Spleen (tissue), 11 donors: ENCODE measurements at regions not wholly inside any gene's neighbourhood (a gene's known extent, or its start where the extent isn't known, plus 50 kb on each side); places are given as distances from the start of the nearest gene placed in this dataset.

Experiments used
- DNase-seq: peaks from one replicate; pipeline ENCODE4 v3.0.0-alpha.2; 2020
- H3K27ac ChIP-seq, 8 donors: fragments of 200-600 bp; sonication (generic) in 7 of 8; 1 replicate in 4 of 8; 2 replicates in 4 of 8; pipeline versions ENCODE4 v1.5.0 to v1.8.0; 2016 to 2021; ENCODE audit warnings: inconsistent platforms in 4 of 8, mild to moderate bottlenecking in 4 of 8, moderate library complexity in 1 of 8
- H3K27me3 ChIP-seq, 7 donors: fragments of 200-600 bp; sonication (generic) in 6 of 7; replicated peaks in 1 of 7; 1 replicate in 4 of 7; 2 replicates in 3 of 7; pipeline versions ENCODE4 v1.5.0 to v1.8.0; 2016 to 2021; ENCODE audit warnings: inconsistent platforms in 3 of 7, mild to moderate bottlenecking in 1 of 7
- H3K36me3 ChIP-seq, 6 donors: fragments of 200-600 bp; sonication (generic) in 5 of 6; 1 replicate in 4 of 6; 2 replicates in 2 of 6; pipeline versions ENCODE4 v1.5.0 to v1.8.0; 2016 to 2021; ENCODE audit warnings: inconsistent platforms in 2 of 6
- H3K4me1 ChIP-seq, 6 donors: fragments of 200-600 bp; sonication (generic) in 5 of 6; 1 replicate in 3 of 6; 2 replicates in 3 of 6; pipeline versions ENCODE4 v1.5.0 to v1.8.0; 2016 to 2021; ENCODE audit warnings: inconsistent platforms in 3 of 6
- H3K4me3 ChIP-seq, 8 donors: fragments of 200-600 bp; sonication (generic) in 7 of 8; 1 replicate in 4 of 8; 2 replicates in 4 of 8; pipeline versions ENCODE4 v1.5.0 to v1.8.0; 2016 to 2021; ENCODE audit warnings: inconsistent platforms in 4 of 8, mild to moderate bottlenecking in 4 of 8, moderate library complexity in 2 of 8
- H3K9me3 ChIP-seq, 8 donors: fragments of 200-600 bp; sonication (generic) in 7 of 8; 1 replicate in 4 of 8; 2 replicates in 4 of 8; pipeline versions ENCODE4 v1.5.0 to v1.8.0; 2016 to 2021; ENCODE audit warnings: inconsistent platforms in 4 of 8
- CTCF ChIP-seq, 11 experiments: fragments of 200-600 bp in 7 of 11; fragments of 450-650 bp in 4 of 11; sonication (generic) in 4 of 11; IDR thresholded peaks in 8 of 11; conservative IDR thresholded peaks in 3 of 11; 1 replicate in 7 of 11; 2 replicates in 4 of 11; pipeline versions ENCODE4 v1.4.0 to v1.8.0; 2016 to 2021; ENCODE audit warnings: antibody characterized with exemption in 11 of 11, inconsistent platforms in 4 of 11, mild to moderate bottlenecking in 1 of 11
- POLR2A ChIP-seq, 3 donors: fragments of 450-650 bp; IDR thresholded peaks; one replicate each; pipeline ENCODE4 v1.5.1; 2017; ENCODE audit warnings: antibody characterized with exemption in 3 of 3, mild to moderate bottlenecking in 1 of 3
- POLR2AphosphoS5 ChIP-seq, 3 donors: sonication (generic); formaldehyde crosslinking; IDR thresholded peaks; one replicate each; pipeline ENCODE4 v1.5.1; 2017; ENCODE audit warnings: antibody characterized with exemption in 3 of 3
- WGBS, 5 donors: extraction: QIAGEN DNeasy Blood & Tissue Kit in 3 of 5; methylation state at CpG; one replicate each; pipeline versions ENCODE4 v1.1.5 to v1.1.7; 2013 to 2018; 5-methylcytosine and 5-hydroxymethylcytosine counted together
- intact Hi-C: fragments of 100-400 bp; cut with DNase I; formaldehyde crosslinking; loops from one replicate; pipeline ENCODE4 v1.15.0; 2023; ENCODE audit warnings: low total_unique reads
- donor health status: healthy with polysubstance abuse.
- donor health status: DM: no; HTN: no; CAD: no; lungs with moderate emphysema.
- donor health status: DM: no; HTN: no; CAD: no.
- donor health status: Bipolar disorder and iron deficiency.
- donor health status: healthy.
- donor health status: DM: no; HTN: no; CAD: no.
- donor health status: DM: yes; HTN: yes; CAD: no.

GRCh38 chr6:102494808-102495207 is 1101.3 kb downstream of the GRIK2 start:
- H3K4me1 ChIP-seq: no peaks in the 10 kb centered on the region
- H3K27ac ChIP-seq: no peak overlapping the region
- no peaks in the 10 kb centered on the region for H3K36me3 ChIP-seq
- DNase-seq: no peak
- no peaks in the 10 kb centered on the region for H3K27me3 ChIP-seq
- H3K4me3 ChIP-seq: no peak overlapping the region
- peaks cover 0 to 24% (median 1%) of the 10 kb centered on the region in 8 donors for H3K9me3 ChIP-seq
- 81 to 93% (median 85%) methylated on average over 1 of the region's 1 CpG for WGBS, 5 donors
- intact Hi-C loops: no loop called here
- TF ChIP-seq POLR2A (IDR thresholded peaks at IDR 0.05) (no peak), CTCF (IDR thresholded peaks at IDR 0.05 in 8 of 11, conservative IDR thresholded peaks at IDR 0.05 in 3 of 11) (no peak), POLR2AphosphoS5 (IDR thresholded peaks at IDR 0.05) (no peak)

GRCh38 chr6:102493485-102493884 is 1100.0 kb downstream of the GRIK2 start:
- no peaks in the 10 kb centered on the region for H3K36me3 ChIP-seq
- WGBS, 5 donors: 94 to 96% (median 94%) methylated on average over 4 of the region's 4 CpGs
- no peak overlapping the region for H3K27ac ChIP-seq
- TF ChIP-seq CTCF (IDR thresholded peaks at IDR 0.05 in 8 of 11, conservative IDR thresholded peaks at IDR 0.05 in 3 of 11) (no peak), POLR2AphosphoS5 (IDR thresholded peaks at IDR 0.05) (no peak), POLR2A (IDR thresholded peaks at IDR 0.05) (no peak)
- intact Hi-C loops: no loop called here
- H3K4me3 ChIP-seq: no peak overlapping the region
- no peaks in the 10 kb centered on the region for H3K4me1 ChIP-seq
- peaks cover 0 to 20% (median 1%) of the 10 kb centered on the region in 8 donors for H3K9me3 ChIP-seq
- no peak for DNase-seq
- no peaks in the 10 kb centered on the region for H3K27me3 ChIP-seq

- no peaks in the 10 kb centered on the region for H3K9me3 ChIP-seq
- no peak overlapping the region for H3K4me3 ChIP-seq
- no peaks in the 10 kb centered on the region for H3K27me3 ChIP-seq
- H3K4me1 ChIP-seq: no peaks in the 10 kb centered on the region
- no peak for DNase-seq
- no peak overlapping the region for H3K27ac ChIP-seq
- TF ChIP-seq CTCF (IDR thresholded peaks at IDR 0.05 in 8 of 11, conservative IDR thresholded peaks at IDR 0.05 in 3 of 11) (no peak), POLR2A (IDR thresholded peaks at IDR 0.05) (no peak), POLR2AphosphoS5 (IDR thresholded peaks at IDR 0.05) (no peak)
- WGBS, 5 donors: 61 to 86% (median 71%) methylated on average over 2 of the region's 2 CpGs
- intact Hi-C loops: no loop called here
- H3K36me3 ChIP-seq: no peaks in the 10 kb centered on the region
Measured at GRCh38 chr6:102488729-102489128, 1095.2 kb downstream of the GRIK2 start.

- Histone ChIP-seq H3K36me3 (no peaks in the 10 kb centered on the region), H3K4me1 (no peaks in the 10 kb centered on the region), H3K27ac (no peak overlapping the region), H3K4me3 (no peak overlapping the region), H3K27me3 (no peaks in the 10 kb centered on the region), H3K9me3 (no peaks in the 10 kb centered on the region)
- DNase-seq: no peak
- TF ChIP-seq POLR2A (IDR thresholded peaks at IDR 0.05): no peak
- no peak for TF ChIP-seq POLR2AphosphoS5 (IDR thresholded peaks at IDR 0.05)
- no peak for TF ChIP-seq CTCF (IDR thresholded peaks at IDR 0.05 in 8 of 11, conservative IDR thresholded peaks at IDR 0.05 in 3 of 11)
- WGBS, 5 donors: 66 to 87% (median 70%) methylated on average over 1 of the region's 1 CpG
- intact Hi-C loops: no loop called here
Measured at GRCh38 chr6:102485480-102485879, 1092.0 kb downstream of the GRIK2 start.
